GM04503 (cell line): ENCODE measurements at regions not wholly inside any gene's neighbourhood (a gene's known extent, or its start where the extent isn't known, plus 50 kb on each side); places are given as distances from the start of the nearest gene placed in this dataset.

Experiments
- DNase-seq: peaks from one replicate; pipeline ENCODE4 v3.0.0-alpha.2; 2012; ENCODE audit warnings: low read depth

DNA sequence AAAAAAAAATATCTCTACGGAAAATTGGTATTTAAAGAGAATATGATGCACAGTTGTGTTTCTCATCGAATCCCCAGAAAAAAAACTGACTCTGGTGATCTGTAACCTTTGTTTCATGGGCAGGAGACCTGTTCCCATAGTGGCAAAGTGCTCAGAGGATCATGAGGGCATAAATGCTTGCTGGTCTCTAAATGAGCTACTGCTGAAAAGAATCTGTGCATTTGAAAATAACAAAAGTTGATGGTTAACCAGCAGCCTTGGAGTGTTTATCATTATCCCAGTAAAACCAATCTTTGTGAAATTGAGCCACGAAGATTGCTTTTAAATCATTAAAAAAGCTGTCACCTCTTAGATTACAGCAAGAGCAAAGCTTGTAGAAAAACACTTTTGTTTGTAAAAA lies 775.4 kb downstream of the MTRR start:
- DNase-seq: no peak

DNA sequence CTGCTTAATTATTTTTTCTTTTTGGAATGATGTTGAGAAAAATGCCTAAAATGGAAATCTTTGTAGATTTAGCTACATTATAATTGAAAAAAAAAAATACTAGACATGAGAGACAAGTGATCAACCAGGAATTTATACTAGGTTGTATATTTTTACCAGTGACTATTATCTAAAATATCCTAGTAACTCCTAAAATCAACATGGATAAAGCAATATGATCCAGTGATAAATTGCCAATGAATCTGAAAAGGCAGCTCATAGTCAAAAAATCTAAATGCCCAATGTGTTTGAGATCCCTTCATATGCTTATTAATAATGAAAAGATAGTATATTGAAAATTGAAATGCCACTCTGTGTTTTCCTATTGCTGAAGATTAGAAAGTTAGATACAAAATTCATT lies 778.2 kb downstream of the MTRR start:
- no peak for DNase-seq

DNA sequence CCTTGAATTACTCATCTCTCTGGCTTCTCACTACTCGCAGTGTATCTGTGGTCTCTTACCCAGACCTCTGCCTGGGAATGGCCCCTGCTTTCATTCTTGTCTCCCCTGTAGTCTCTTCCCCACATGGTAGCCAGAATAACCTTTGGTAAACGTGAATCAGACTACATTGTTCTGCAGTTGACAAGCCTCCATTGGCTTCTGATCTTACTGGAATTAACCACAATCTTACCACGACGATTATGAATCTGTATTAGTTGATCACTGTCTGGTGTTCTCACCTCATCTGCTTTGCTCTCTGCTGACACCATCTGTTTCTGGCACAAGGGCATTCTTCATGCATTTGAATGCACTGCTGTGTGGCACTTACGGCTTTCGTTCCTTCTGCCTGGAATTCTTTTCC lies 781.2 kb downstream of the MTRR start:
- no peak for DNase-seq

DNA sequence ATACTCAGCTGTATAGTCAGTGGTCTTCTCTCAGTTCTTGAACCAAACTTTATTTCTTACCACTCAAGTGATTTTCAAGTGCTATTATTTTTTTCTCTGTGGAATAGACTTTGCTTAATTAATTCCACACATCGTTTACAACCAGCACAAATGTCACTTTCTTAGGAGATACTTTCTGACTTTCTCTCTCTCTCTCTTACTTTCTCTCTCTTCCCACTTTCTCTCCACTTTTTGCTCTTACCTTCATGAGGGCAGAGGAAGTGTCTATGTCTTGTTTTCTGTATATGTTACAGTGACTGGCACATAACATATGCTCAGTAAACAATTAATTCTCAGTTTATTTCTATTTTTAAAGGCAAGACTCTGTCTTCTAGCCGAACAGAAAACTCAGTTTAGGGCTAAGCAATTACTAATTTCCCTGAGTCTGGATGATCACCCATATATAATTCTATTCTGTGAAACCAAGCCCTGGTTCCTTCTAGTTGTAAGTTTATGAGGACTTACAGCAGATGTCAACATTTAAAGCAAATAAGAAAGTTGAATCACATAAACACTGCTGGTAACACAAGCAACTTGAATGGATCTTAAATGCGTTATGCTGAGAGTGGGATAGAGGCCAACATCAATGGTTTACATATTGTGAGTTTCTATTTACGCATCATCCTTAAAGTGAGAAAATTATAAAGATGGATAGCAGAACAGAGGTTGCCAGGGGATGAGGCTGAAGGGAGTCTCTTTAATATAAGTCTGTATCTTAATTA lies 791.4 kb downstream of the MTRR start:
- no peak for DNase-seq

DNA sequence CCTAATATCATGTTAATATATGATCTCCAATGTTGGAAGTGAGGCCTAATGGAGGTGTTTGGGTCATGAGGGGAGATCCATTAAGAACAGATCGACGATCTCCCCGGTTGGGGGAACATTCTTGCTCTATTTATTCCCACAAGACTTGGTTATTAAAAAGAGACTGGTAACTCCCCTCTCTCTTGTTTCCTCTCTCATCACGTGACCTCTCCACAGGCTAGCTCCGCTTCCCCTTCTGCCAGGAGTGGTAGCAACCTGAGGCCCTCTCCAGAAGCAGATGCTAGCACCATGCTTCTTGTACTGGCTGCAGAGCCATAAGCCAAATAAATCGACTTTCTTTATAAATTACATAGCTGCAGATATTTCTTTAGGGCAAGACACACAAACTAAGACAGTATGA lies 794.4 kb downstream of the MTRR start:
- DNase-seq: no peak

DNA sequence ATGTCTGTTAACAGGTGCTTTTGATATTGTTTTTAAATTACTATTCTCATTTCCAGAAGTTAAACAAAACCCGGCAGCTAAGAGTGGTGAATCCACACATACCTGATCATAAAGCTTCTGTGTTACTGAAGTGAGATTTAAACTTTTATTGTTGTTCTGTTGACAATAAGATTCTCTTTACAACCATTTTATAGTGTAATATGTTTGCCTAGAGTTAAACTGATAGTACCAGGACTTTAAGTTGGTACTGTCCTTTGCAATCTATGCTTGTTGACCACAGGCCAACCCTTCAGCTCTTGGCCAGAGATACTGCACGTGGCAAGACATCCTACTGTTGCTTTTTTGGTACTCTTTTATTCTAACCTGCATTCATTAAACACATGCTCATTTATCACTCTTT lies 806.2 kb downstream of the MTRR start:
- DNase-seq: no peak

DNA sequence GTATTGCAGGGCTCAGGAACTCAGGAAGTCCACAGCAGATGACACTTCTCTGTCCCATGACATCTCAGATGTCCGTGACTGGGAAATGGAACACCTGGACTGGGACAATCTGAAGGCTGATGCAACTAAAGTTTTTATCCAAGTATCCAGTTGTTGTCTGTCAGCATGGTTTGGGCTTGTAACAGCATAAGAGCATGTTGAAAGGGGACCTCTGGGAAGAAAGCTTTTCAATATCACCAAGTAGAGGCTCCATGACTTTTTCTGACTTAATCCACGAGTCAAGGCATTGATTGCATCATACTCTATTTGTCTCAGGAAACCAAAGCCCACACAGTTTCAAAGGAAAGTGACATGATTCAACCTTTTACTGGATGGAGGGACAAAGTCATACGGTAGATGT lies 807.7 kb downstream of the MTRR start:
- DNase-seq: no peak

DNA sequence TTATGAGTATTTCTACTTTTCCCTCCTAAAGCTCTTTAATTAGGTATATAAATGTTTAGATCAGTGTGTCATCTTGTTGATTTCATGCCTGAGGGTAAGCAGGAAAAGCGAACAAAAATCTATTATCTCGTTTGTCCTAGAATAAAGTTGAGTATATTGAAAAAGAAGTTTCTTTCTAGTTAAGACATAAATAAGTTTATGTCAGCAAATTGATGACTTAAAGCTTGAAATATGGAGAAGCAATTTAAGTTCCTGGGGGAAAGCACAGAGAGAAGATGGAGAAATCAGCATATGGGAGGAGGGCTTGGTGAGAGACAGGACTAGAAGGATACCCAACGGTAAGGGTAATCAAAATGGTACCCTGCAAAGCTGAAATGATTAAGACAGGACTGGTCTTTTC lies 813.4 kb downstream of the MTRR start:
- DNase-seq: no peak

DNA sequence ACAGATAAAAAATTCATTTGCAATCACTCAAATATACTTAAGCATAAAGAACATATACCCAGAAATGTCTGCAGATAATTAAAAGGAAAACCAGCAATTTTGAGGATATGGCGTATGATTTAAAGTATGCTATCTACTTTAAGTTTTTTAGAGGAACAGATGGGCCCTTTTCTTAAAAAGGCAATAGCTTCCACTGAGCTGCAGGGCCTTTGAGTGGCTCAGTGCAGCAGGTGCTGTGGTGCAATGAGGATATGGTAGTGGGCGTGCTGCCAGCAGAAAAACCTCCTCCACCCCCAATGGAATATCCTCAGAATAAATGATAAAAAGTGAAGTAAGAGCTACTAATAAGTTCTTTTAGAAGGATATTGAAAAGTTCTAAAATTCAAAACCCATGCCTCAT lies 814.5 kb downstream of the MTRR start:
- DNase-seq: no peak

DNA sequence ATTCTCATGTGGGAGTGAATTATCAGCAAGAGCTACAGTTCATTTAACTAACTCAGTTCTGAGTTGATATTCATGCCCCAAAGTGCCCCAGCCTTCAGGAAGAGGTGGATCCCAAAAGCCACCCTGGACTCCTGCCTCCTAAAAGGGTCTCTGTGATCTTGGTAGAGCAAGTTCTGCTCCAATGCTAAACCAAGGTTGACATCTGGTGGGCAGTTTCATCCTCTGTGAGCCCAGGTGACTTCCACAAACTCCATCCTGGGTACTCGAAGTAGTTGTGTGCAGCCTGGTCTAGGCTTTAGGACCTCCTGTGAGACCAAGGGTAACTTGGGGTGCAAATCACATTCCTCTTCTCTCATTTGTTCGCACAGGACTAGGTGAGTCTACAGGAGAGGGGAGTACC lies 816.8 kb downstream of the MTRR start:
- DNase-seq: no peak

DNA sequence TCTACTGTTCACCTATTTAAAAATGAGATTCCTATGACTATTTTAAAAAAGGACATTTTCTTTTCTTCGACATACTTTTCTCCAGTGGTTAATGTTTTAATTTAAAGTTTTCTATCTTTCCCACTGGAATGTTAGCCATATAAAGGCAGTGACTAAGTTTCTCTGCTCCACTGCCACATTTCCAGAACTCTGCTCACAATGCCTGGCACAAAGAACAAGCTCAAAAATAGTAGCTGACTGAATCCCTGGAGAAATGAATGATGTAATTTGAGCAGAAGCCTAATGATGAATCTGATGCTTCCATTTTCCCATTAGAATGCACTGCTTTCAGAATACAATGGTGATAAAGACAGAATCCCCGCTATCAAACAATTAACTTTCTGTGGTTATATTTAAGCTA lies 817.8 kb downstream of the MTRR start:
- DNase-seq: peak; percentile 27

DNA sequence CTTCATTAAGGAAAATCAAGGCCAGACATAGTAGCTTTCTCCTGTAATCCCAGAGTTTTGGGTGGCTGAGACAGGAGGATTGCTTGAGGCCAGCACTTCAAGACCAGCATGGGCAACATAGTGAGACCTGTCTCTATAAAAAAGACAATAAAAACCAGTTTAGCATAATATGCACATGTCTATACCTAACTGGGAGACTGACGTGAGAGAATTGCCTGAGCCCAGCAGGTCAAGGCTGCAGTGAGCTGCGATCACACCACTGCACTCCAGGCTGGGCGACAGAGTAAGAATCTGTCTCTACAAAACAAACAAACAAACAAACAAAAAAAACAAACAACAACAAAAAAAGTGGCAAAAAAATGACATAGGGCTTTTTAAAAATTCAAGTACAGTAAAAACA lies 820.8 kb downstream of the MTRR start:
- no peak for DNase-seq

DNA sequence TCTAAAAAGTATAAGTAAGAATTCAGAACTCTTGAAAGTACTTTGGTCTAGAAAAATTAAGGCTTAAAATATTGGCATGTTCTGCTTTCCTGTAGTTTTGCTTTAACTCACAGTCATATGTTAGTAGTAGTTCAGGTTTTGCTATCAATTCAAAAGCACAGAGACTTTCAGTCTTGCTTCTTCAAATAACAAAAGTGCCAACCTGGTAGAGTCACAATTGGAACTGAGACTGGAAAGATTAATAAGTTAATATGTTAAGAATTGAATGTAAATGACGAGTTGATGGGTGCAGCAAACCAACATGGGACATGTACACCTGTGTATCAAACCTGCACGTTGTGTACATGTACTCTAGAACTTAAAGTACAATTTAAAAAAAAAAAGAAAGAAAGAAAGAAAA lies 822.3 kb downstream of the MTRR start:
- no peak for DNase-seq

DNA sequence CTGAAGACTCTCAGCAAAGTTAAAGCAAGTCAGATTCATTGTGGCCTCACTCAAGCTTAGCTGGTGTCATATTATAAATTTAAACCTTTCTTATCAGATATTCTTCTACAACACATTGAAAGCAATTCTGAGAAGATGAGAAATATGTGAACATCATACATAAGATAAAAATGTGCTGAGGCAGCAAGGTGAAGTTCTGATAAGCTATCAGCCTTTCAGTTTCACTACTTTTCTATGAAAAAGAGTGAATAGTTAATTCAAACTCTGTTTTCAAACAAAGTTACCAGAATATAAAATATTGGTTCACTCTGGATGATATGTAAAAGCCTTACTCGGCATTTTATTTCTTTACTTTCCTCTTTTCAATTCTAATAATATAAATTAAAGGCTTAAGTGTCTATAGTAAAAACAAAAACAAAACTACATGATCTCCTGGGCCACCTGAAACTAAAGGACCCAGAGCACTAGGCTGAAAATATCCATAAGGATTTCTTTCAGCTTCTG lies 824.4 kb downstream of the MTRR start:
- DNase-seq: no peak

DNA sequence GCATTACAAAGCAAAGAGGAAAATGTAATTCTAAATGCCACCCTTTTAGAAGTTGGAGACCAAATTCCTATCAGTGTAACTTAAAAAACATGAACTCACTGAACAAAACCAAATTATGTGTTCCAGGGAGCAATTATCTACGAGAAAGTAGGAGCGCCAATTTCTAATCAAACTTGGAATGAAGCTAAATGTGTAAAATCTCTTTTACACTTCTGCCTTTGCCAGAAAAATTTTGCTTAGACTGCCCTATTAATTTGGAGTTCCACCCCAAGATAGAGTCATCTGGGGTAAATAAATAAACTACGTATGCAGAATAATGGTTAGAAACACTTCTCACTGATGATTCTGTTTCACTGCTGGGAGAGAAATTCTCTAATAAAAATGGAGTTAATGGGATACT lies 825.6 kb downstream of the MTRR start:
- DNase-seq: no peak

DNA sequence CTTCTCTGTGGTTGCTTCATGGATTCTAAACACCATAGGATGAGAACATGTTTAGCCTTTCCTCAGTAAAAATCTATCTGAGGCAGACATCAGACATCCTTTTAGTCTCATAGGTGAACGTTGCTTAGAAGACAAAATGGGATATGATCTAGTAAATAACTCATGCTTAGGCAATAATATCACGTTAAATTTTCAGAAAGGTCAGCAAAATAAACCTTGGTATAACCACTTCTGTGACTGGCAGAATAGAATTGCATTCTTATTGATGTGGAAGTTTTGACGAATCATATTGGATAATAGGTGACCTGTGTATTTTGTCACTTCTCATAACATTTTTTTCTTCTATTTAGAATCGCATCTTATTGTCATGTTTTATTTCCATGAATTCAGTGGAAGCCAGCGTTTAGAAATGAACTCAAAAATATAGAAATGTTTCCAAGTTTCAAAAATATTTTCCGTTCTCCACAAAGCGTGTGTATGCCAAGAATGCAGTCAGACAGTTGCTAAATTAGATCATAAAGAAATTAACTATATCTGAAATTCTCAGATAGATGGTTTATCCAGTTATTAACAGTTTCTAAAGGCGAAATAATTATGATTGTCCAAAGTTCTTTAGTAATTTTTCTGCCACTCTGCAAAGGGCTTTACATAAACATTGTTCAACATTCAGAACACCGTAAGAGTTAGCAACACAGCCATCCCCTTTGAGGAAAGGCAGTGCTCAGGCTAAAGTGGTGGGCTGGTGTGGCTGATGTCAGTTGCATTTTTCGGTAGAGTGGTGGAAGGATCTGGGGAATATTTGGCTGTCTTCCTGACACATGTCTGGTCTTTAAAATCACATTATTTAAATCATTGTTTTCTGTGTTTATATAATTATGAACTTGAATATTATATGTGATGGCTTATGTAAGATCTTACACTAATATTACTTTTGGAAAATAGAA lies 827.2 kb downstream of the MTRR start:
- DNase-seq: no peak

DNA sequence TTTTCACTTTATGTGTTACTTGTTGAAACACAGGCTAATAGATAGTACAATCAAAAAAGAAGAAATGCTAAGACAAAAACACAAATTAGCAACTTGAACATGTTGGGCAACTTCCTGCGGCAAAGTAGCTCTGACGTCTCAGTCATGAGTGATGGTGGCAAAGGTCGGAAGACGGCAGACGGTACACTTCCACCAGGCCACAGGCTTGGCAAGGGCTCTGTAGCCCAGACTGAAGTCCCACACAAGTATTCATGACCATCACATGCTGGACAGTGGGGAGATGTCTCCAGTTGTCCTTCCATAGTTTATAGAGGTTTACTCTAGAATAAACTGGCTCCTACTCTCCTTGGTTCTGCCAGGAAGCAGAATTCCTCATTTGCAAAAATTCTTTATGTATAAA lies 831.3 kb downstream of the MTRR start:
- no peak for DNase-seq

DNA sequence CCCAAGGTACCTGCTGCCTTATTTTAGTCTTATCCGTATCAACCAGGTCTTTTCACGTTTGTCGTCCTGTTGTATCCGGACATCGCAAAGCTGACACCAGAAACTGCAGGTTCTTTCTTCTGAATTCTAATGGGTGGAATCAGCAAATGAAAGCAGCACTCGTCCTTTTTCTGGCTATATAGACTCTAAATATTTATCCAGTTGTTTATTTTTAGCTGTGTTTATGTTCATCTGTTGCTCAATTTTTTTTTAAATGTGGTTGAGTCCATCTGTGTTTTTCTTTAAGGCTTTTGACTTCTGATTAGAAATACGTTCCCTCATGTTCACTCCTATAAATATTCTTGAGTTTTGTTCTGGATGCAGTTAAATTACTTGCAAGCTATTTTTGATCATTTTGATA lies 831.7 kb downstream of the MTRR start:
- DNase-seq: no peak

DNA sequence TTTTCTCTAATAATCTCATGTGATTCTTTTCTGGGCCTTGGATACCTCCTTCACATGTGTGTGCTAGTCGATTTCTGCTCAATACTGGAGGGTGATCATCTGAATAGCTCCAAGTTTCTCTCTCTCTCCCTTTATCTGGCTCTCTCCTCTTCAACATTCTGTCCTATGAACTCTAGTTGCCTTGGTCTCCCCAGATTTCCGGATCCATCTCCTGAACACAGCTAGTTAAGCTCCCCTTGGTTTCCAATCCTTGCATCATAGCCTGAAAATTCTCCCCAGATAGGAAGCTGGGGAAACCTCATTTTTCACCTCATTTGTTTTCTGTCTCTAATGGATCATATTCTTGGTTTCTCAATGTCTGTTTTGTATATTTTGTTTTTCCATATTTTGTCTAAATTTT lies 832.3 kb downstream of the MTRR start:
- no peak for DNase-seq

DNA sequence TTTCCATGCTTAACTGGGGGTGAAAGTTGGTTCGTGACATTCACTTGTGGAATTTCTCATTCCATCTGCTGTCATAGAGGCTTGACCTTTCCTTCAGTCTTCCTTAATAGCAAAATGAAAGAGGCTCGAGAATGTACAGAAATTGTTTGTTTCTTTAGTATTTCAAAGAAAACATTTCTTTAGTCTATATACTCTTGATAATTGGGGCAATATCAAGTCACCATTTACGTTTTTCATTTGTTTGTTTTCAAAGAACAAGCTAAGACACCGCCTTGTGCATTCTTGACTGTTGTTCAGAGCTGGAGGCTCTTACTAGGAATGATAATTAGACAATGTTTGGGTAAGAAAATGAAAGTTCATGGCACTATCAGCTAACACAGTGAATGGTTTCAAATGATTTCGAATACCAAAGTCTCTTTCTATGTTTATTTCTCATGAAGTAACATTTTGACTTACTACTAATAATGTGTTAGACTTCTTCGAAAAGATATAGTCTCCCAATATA lies 835.4 kb downstream of the SEMA5A start:
- DNase-seq: no peak

DNA sequence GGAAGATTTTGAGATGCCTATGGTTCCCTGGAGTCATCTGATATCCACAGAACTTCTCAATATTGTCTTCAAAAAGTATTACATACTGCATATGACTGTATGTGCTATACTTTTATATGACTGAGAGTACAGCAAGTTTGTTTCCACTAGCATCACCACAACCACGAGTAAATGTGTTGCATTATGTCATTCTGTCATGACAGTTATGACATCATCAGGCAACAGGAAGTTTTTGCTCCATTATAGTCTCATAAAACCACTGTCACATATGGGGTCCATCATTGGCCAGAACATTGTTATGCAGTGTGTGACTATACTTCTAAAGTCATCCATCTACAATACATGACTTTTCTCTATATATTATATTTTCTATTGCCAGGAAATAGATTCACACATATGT lies 831.7 kb downstream of the SEMA5A start:
- no peak for DNase-seq

DNA sequence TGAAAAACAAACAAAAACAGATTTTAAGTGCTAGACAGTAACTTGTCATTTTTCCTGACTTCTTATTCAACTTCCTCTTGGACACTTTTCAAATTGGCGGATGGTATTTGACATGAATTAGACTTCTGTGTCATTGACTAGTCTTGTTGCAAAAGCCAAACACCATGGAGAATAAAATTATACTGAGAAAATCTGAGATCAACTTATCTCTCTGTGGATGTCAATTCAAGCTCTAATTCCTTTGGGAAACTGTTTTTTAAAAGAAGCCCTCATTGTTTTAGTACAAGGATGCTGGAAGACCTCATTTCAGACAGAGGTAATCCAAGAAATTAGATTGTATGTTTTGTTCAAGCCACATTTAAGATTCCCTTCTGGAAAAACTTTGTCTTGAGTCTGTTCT lies 831.0 kb downstream of the SEMA5A start:
- no peak for DNase-seq

DNA sequence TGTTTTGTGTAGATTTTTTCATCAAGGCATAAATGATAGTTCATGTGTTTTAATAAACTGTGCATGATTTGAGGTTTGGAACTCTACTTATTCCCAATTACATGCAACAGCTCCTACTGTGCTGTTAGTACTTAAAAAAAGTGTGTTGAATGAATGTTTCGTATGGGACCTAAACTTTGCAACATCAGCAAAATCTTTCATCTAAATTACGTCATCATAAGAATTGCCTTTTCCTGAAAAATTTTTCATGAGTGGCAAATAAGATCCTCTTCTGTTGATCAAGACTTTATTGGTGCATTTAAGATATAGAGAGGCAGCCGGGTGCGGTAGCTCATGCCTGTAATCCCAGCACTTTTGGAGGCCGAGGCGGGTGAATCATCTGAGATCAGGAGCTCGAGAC lies 826.1 kb downstream of the SEMA5A start:
- DNase-seq: no peak
